Activated CD8-positive, alpha-beta memory T cell treated with anti-CD3 and anti-CD28 coated beads for 1 hour (primary cell): ENCODE measurements at regions not wholly inside any gene's neighbourhood (a gene's known extent, or its start where the extent isn't known, plus 50 kb on each side); places are given as distances from the start of the nearest gene placed in this dataset.

Experiments
- DNase-seq, 2 donors: peaks; one replicate each; pipeline ENCODE4 v3.0.0-alpha.2; 2020; ENCODE audit warnings: low read depth in 1 of 2; ENCODE audit errors: extremely low read depth in 1 of 2

DNA sequence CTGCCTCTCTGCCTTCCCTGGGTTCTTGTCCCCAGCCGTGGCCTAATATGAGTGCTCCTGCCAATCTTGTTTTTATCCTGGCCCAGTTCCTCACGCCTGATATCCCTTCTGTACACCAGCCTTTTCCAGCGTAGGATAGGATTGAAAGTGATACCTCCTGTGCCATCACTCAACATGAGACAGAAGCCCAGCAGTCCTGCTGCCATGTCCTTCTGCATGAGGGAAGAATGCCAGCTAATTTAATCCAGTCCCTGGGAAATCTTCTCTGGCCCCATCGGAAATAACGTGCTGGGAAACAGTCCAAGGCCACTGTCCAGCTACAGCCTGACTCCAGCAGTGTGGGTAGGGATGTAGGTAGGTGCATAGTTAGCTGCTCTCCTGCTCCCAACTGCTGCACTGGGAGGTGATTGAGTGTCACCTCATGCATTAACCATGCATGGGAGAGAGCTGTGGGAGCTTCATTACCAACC is 92.0 kb upstream of the TPM1 start:
- no peak for DNase-seq

DNA sequence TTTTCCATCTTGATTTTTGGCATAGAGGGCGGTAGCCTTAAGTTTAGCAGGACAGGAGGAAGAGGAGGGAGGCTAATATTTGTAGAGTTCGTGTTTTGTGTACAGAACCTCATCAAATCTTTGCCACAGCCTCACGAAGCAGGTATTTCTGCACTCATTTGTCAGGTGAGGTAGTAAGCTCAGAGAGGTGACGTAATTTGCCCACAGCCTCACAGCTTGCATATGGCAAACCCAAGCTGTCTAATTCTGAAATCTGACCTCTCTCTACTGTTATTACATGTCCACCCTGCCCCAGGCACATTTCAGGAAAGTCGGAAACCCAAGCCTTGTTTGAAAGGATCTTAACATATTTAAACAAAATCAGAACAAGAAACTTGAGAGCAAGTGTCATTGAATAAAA is 91.1 kb upstream of the TPM1 start:
- DNase-seq = no peak

DNA sequence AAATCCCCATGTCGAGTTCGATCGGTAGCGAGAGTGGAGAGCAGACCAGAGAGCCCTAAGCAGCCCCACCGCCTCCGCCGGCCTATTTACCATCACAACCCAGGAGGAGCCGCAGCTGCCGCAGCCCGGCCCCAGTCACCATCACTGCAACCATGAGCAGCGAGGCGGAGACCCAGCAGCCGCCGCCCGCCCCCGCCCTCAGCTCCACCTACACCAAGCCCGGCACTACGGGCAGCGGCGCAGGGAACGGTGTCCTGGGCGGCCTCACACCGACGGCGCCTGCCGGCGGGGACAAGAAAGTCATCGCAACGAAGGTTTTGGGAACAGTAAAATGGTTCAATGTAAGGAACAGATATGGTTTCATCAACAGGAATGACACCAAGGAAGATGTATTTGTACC is 89.5 kb upstream of the TPM1 start:
- DNase-seq = no peak

DNA sequence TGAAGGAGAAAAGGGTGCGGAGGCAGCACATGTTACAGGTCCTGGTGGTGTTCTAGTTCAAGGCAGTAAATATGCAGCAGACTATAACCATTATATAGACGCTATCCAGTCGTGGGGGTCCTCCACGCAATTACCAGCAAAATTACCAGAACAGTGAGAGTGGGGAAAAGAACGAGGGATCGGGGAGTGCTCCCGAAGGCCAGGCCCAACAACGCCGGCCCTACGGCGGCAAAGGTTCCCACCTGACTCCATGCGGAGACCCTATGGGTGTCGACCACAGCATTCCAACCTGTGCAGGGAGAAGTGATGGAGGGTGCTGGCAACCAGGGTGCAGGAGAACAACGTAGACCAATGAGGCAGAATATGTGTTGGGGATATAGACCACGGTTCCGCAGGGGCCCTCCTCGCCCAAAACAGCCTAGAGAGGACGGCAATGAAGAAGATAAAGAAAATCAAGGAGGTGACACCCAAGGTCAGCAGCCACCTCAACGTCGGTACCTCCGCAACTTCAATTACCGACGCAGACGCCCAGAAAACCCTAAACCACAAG is 89.0 kb upstream of the TPM1 start:
- DNase-seq = no peak

DNA sequence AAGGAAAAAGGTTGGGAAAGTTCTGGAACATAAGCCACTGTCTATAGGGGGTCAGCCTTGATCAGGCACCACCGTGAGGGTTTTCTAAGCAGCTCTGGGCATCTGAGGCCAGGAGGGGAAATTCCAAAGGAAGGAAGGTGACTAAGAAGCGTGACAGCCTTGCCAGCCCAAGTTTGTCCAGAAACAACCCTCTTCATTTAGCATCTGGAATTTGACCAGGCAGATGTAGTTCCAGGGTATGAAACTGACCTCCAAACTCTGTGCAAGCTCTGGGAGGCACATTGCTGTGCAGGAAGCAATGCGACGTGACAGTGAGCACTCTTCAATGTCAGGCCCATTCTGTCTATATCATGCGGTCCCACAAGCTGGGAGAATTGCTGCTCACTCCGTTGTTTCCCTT is 85.4 kb upstream of the TPM1 start:
- no peak for DNase-seq

DNA sequence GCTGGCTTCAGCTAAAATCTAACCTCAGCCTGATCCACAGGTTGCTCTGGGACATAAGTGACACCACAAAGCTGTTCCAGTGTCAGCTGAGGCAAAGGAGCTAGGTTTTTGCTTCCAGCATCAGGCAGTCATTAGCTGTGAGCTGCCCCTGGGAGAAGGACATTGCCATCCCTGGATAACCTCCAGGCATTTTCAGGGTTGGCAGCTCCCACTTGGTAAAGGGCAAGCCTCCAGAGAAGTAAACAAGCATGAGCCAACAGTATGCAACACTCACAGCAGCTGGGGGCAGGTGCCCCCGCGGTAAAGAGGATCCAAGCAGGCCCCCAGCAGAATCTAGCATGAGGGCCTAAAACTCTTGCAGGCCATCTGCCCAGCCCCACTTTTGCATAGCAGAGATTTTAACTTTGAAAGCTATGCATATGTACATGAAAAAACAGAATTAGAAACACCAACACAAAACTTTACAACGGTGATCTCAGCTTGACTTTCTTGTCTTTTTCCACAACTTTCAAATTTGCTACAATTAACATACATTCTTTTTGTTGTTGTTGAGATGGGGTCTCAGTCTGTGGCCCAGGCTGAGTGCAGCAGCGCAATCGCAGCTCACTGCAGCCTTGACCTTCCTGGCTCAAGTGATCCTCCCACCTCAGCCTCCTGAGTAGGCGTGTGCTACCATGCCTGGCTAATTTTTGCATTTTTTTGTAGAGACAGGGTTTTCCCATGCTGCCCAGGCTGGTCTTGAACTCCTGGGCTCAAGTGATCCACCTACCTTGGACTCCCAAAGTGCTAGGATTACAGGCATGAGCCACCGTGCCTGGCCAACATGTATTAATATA is 83.8 kb upstream of the TPM1 start:
- no peak for DNase-seq

DNA sequence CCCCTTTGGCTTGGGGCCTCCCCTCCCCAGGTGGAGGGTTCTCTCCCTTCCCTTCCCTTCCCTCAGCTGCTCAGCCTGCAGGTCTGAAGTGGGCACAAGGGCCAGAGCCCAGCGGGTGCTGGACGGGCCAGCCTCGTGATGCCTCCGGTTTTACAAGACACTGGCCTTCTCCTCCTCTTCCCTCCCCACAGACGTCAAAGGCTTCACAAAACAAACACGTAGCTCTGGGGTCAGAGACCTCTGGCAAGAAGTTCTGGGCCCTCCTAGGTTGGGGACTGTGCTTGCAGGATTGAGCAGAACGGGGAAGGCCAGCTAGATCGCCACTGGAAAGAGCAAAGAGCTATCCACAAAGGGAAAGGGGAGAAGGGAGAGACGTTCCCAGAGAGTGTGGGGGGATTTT is 81.4 kb upstream of the TPM1 start:
- no peak for DNase-seq

DNA sequence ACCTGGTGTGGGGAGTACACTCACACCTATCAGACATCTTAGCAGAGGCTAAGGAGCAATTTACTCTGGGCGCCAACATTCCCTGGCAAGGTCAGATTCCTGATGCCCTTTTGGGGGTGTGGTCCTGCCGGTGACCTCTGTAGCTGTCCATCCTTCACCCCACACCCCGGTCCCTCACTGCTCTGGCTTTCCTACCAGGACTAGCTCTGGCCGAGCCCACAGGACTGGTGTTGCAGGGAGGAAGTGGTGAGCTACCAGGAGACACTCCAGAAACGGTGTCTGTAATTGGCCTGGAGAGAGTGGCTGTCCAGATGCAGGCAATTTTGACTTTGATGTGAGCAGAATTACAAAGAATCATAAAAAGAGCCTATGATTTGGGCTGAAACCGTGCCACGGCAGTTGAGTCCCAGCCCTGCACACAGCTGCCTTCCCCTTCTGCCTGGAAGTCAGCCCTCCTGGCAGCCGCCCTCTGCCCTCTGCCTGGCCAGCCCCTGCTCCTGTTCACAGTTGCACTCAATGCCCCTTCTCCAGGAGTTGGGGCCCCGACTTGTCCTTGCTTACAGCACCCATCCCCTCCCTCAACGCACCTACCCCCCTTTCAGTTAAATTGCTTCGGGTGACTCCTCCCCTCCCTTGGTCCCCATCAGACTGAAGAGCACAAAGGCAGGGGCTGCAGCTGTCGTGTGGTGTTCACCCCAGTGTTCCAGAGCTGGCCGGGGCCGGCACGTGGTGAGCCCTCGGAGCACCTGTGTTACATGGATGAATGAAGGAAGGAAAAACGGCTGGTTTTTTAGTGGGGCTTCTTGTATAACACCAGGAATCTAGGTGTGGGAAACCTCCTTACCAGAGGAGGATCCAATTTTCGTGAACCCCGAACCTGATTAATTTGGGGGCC is 80.2 kb upstream of the TPM1 start:
- DNase-seq = no peak

DNA sequence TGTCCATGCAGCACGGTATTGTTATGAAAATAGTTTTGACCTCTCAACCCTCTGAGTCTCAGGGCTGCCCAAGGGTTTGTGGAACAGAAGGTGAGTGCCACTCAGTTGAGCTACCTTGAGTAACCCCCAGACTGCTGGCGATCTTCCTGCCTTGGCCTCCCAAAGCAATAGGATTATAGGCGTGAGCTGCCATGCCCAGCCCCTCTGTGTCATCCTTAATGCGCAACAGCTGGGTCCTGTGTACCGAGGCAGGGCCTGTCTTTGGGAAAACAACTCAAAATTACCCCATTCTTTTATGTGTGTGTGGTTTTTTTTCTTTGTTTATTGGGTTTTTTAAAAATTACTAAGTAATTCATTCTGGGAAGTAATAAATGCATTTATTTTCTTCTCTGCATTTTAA is 78.3 kb upstream of the TPM1 start:
- no peak for DNase-seq

DNA sequence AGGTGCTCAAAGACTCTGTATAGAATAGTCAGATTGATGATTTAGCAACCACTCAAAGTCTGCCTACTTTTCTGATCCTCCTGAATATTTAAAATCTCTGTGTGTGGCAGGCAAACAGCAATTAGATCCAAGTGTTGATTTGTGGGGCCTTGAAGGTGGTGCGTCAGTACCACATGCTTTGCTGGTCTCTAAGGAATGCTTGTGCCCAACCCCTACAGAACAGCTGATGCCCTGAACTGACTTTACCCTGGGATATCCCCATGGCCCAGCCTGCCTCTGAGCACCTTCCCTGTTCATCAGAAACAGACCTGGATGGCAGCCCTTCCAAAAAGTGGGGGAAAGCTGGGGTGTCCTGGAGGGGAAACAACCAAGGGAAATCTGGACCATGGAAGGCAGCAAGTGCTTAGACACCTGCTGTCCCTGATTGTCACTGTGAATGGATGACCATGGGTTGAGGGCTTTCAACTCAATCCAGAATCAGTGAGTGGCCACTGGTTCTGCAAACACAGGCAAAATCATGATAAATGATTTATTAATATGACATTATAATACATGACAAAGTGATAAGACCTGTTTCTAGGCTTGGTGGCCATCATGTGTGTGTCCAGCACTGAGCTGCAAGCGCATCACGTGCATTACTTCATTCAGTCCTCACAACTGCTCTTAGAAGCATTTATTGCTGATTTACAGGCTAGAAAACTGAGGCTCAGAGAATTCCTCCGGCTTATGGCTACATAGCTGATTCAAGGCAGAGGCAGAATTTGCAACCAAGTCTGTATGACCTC is 76.1 kb upstream of the TPM1 start:
- no peak for DNase-seq

DNA sequence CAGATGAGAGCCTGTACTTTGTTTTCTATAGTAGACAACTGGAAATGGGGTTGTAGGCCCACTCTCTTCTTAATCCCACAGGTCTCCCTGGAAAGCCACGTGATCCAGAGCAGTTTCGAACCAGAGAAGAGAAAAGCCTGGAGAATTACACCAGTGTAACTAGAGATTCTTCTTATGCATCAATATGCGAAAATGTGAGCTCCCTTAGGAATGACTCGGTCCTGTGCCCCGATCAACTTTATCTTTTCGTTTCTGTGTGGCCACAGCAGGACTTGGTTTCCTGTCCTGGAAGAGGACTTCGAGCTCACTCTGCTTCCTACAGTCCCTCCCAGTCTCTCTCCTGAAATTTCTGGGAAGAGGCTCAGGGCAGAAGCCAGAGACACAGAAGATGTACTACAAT is 73.8 kb upstream of the TPM1 start:
- no peak for DNase-seq

DNA sequence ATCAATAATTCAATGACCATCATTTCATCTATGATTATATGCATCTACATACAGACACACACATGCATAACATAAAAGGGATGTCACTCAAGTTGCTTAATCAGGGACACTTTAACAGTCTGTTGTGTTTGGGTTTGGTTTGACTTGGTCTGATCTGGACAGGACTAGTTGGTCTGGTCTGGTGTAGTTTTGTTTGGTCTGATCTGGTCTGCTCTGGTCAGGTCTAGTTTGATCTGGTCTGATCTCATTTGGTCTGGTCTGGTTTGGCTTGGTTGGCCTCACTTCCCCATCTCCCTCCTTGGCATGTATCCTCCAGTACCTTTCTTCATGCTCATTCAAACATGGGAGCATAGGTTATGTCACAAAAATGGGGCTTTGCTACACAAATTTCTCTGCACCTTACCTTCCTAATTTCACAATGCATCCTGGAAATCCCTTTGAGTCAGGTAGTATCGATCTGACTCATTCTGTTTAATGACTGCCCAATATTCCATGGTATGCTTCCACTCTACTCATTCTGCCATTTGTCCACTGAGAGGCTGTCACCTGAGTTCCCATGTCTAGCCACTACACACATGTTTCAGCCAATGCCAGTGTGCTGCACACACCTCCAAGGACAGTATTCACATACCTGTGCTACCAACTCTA is 73.0 kb upstream of the TPM1 start:
- no peak for DNase-seq

DNA sequence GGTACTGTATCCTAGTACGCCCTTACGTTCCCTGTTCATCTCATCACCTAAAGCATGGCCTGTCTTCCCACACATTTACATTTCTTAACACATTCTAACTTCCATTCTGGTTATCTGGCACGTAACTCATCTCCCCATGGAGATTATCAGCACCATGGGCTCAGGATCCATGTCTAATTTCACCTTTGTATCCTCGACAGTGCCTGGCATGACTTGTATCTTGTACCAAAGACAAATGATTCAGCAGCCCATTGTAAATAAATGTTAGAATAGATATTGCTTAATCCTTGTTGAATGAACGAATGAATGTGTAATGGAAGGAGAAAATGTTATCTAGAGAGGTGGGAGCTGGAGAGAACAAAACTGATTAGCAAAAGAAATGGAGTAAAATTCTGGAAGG is 69.7 kb upstream of the TPM1 start:
- no peak for DNase-seq

DNA sequence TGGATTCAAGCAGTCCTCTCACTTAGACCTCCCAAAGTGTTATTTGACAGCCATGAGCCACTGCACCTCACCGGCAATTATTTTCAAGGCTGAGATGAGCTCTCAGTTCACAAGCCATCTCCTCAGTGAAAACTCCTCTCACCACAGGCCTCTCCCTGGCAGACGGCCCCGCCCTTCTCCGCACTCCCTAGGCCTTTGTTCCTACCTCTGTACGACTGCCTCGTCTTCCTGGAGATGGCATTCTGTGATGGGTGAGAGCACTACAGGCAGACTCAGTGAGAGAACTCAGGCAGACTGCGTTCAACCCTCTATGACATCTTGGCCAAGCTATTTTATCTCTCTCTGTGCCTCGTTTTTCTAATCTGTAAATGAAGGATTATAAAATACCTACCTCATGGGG is 67.0 kb upstream of the TPM1 start:
- no peak for DNase-seq

DNA sequence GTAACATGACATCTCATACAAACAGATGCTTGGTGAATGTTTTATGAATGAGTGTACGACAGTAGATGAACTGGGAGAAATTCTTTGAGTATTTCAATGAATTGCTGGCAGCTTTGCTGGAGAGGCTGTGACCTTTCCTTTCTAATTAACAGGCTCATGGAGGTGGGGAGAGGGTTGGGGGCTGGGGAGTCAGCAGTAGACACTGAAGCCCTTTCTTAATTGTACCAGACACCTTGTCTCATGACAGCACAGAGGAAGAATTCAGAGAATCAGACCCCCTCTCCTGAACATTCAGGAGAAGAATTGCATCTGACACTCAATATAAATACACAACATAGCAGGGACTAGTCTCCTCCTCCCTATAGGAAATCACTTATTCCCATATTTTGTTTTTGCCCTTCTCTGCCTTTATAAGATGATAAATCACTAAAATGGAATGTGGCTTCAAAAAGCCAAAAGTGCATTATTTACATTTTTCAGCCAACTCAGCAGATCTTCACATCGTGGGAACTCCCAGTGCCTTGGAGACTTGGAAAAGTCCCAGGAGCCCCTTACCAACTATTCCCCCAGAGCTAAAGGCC is 66.2 kb upstream of the TPM1 start:
- no peak for DNase-seq

DNA sequence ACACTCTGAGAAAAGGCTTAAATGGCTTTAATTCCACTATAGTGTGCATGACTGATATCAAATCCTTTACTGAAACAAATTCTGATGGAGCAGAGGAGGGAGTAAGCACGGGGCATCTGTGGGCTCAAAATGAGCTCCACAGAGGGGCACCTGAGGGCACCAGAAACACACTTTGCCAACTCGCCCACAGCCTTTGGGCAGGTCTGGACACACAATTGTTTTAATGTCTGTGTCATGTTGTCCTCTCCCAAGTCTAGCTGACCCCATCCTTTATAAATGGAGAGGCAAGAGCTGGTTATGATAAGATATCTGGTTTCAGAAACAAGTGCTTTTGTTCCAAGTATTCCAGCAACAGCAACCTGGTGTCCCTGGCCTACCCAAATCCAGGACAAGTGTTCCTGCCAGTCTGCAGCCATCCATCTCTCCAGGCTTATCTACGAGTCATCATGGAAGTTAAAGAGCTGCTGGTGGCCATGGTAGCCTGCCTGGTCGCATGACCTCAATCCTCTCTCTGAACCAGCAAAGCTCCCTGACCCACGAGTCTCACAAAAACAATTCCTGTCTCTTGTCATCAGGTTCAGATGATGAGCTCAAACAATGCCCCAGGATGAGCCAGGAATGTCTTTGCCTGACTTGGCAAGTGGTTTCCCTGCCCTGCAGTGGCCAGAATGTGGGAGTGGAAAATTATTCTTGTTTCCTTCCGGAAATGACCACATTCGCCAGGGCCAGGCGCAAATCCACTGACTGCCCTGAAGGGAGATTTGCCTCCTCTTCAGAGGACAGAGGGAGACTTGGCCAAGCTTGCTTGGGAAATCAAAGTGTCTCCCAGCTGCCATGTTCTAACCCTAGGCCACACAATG is 64.4 kb upstream of the TPM1 start:
- DNase-seq = no peak

DNA sequence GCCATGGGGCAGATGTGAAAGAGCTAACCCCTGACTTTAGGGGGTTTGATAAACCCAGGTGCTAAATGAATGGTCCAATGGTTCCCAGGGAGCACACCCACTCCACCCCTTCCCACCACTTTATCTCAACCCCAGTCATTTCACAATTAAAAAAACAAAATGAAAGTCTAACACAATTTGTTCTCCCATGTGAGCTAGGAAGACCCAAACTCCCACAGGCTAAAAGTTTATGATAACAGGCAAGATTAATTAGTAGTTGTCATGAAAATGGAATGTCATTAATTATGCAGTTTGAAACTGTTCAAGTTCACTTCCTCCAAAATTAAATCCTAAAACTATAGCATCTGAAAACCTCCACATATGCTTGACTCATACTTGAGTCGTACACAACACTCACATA is 63.3 kb upstream of the TPM1 start:
- DNase-seq = no peak

DNA sequence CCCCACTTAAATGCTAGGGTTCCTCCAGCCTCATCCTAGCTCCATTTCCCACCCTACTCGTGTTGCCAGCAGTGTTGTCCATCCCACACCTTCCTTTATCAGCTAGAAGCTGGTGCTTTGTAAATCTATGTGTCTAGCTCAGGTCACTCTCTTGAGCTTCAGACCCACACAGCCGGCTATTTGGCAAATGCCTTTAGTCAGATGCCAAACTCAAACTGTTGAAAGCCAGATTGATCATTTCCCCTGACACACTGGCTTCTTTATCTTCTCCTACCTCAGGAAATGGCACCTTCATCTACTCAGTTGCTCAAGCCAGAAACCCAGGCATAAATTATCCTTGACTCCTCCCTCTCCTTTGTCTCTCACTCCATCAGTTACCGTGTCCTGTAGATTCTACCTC is 61.5 kb upstream of the TPM1 start:
- DNase-seq = no peak

DNA sequence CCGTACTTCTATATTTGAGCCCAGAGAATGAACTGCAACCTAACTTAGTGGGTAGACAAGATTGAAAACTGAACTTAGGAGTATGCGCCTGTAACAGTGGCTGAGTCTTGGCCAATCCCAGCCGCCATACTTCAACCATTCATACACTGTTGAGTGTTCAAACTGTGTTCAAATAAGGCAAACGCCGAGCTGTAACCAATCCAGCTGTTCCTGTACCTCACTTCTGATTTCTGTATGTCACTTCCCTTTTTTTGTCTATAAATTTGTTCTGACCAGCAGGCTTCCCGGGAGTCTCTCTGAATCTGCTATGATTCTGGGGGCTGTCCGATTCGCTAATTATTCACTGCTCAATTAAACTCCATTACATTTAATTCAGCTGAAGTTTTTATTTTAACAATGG is 58.6 kb upstream of the TPM1 start:
- DNase-seq = no peak
